ENCODE measurements at regions not wholly inside any gene's neighbourhood (a gene's known extent, or its start where the extent isn't known, plus 50 kb on each side); places are given as distances from the start of the nearest gene placed in this dataset.
A peak's percentile ranks its signal among the peaks of the same experiment; 100 is the strongest.
"Not testable (repeated sequence)": the region's sequence is repeated elsewhere in the genome, so short reads cannot be mapped to it uniquely, and the experiment has no call there.

DNA sequence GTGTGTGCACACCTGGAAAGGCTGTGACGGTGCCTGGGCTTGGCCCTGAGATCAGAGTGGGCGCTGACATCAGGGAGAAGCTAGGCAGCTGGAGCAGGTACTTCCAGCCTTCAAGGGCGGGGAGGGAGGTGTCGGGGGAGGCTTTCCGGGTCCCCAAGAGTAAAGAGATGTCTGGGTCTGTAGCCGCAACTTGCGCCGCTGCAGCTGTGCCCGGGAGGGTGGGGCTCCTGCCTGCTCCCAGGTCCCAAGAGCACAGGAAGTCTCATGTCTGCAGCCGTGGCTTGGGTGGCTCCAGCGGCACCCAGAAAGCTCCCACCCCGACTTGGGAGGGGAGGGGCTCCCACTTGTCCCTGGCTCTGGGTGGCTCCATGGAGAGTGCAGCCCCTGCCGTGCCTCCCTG lies 103.2 kb upstream of the BNIP2 start:
- H3K9me3 ChIP-seq (ENCODE audit: control insufficient read depth, low read length) = no peaks in the 10 kb centered on the region
- H3K4me2 ChIP-seq (ENCODE audit: low read length, poor library complexity, severe bottlenecking) = no peak overlapping the region
- H3K36me3 ChIP-seq (ENCODE audit: control insufficient read depth in 1 of 2, insufficient read depth in 2 of 2, low read depth in 1 of 2, low read length in 2 of 2) = no peaks in the 10 kb centered on the region
- no peak overlapping the region for H2BK120ac ChIP-seq (ENCODE audit: low read depth, low read length)
- no peak overlapping the region for H2AFZ ChIP-seq (ENCODE audit: low read depth, low read length)
- no peak for DNase-seq
- no peak overlapping the region for H2BK15ac ChIP-seq (ENCODE audit: low read depth, poor library complexity, severe bottlenecking)
- H4K8ac ChIP-seq (ENCODE audit: low read length) = no peak overlapping the region
- H2AK5ac ChIP-seq (ENCODE audit: low read length, severe bottlenecking) = no peak overlapping the region
- no peak overlapping the region for H3K4me3 ChIP-seq (ENCODE audit: insufficient read depth in 1 of 2, low read depth in 1 of 2, low read length in 2 of 2)
- no peak overlapping the region for H3K9ac ChIP-seq (ENCODE audit: low read length)
- no peak overlapping the region for H2BK5ac ChIP-seq (ENCODE audit: low read depth, low read length, poor library complexity, severe bottlenecking)
- H3K23ac ChIP-seq (ENCODE audit: low read length in 2 of 2) = peak overlapping the region in 1 of 2 experiments; percentile 40
- no peak overlapping the region for H3K4ac ChIP-seq (ENCODE audit: low read depth in 1 of 2, low read length in 2 of 2)
- H4K91ac ChIP-seq (ENCODE audit: low read length) = no peak overlapping the region
- 83% methylated on average over 13 of the region's 13 CpGs for WGBS
- H3K14ac ChIP-seq (ENCODE audit: low read length in 2 of 2) = no peak overlapping the region
- H2BK12ac ChIP-seq (ENCODE audit: low read length in 2 of 2) = no peak overlapping the region
- no peak overlapping the region for H3K27ac ChIP-seq (ENCODE audit: low read length, poor library complexity, severe bottlenecking)
- H3K4me1 ChIP-seq (ENCODE audit: control insufficient read depth, insufficient read depth, low read depth, low read length) = no peaks in the 10 kb centered on the region
- H3K18ac ChIP-seq (ENCODE audit: low read depth in 1 of 2, low read length in 2 of 2) = no peak overlapping the region
- H3K79me1 ChIP-seq (replicated peaks; ENCODE audit: low read length, poor library complexity, severe bottlenecking) = no peaks in the 10 kb centered on the region
- peaks cover 0 to 43% of the 10 kb centered on the region in 2 experiments for H3K27me3 ChIP-seq (ENCODE audit: control insufficient read depth in 1 of 2, insufficient read depth in 1 of 2, low read length in 2 of 2)

DNA sequence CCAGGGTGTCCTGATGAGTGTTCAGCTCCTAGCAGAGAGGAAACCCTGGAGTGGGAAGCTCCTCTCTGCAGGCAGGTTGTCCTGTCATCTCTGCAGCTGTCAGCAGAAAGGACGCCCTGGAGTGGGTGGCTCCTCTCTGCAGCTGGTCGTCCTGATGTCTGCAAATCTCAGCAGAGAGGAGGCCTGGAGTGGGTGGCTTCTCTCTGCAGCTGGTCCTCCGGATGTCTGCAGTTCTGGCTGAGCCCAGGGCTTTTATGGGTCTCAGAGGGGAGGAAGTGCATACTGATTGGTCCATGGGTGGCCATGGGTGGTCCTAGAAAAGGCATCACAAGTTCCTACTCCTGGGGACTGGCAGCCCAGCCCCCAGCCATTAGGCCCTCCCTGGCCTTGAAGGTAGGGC lies 102.6 kb upstream of the BNIP2 start:
- 47% methylated on average over 3 of the region's 3 CpGs for WGBS
- Histone ChIP-seq H2BK5ac (ENCODE audit: low read depth, low read length, poor library complexity, severe bottlenecking) (no peak overlapping the region), H3K4ac (ENCODE audit: low read depth in 1 of 2, low read length in 2 of 2) (no peak overlapping the region), H3K27me3 (ENCODE audit: control insufficient read depth in 1 of 2, insufficient read depth in 1 of 2, low read length in 2 of 2) (peaks cover 0 to 43% of the 10 kb centered on the region in 2 experiments), H3K18ac (ENCODE audit: low read depth in 1 of 2, low read length in 2 of 2) (no peak overlapping the region), H4K8ac (ENCODE audit: low read length) (no peak overlapping the region), H3K14ac (ENCODE audit: low read length in 2 of 2) (no peak overlapping the region), H3K27ac (ENCODE audit: low read length, poor library complexity, severe bottlenecking) (no peak overlapping the region), H4K91ac (ENCODE audit: low read length) (no peak overlapping the region), H2BK12ac (ENCODE audit: low read length in 2 of 2) (no peak overlapping the region), H3K9me3 (ENCODE audit: control insufficient read depth, low read length) (no peaks in the 10 kb centered on the region), H3K4me1 (ENCODE audit: control insufficient read depth, insufficient read depth, low read depth, low read length) (no peaks in the 10 kb centered on the region), H3K4me3 (ENCODE audit: insufficient read depth in 1 of 2, low read depth in 1 of 2, low read length in 2 of 2) (no peak overlapping the region), H3K23ac (ENCODE audit: low read length in 2 of 2) (no peak overlapping the region), H2AK5ac (ENCODE audit: low read length, severe bottlenecking) (no peak overlapping the region), H3K4me2 (ENCODE audit: low read length, poor library complexity, severe bottlenecking) (no peak overlapping the region), H2BK120ac (ENCODE audit: low read depth, low read length) (no peak overlapping the region), H2BK15ac (ENCODE audit: low read depth, poor library complexity, severe bottlenecking) (no peak overlapping the region), H3K9ac (ENCODE audit: low read length) (no peak overlapping the region), H3K79me1 (replicated peaks; ENCODE audit: low read length, poor library complexity, severe bottlenecking) (no peaks in the 10 kb centered on the region), H2AFZ (ENCODE audit: low read depth, low read length) (no peak overlapping the region), H3K36me3 (ENCODE audit: control insufficient read depth in 1 of 2, insufficient read depth in 2 of 2, low read depth in 1 of 2, low read length in 2 of 2) (no peaks in the 10 kb centered on the region)
- no peak for DNase-seq

DNA sequence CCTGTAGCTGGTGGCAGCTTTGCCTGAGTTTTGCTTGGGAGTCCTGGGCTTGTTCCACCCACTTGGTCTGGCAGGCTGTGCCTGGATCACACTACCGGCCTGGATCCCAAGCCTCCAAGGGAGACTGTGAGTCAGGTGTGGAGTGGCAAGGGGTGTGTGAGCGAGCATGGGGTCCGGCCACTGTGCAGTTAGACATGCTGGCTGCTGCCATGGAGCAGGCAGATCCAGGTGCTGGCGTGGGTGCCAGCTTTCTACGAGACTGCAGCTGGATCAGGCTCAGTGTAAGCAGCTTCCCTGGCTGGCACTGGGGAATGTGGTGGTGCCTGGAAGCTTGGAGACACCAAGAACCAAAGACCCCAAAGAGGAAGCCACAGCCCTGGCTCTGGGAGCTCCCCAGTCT lies 102.0 kb upstream of the BNIP2 start:
- H3K4me3 ChIP-seq (ENCODE audit: insufficient read depth in 1 of 2, low read depth in 1 of 2, low read length in 2 of 2) = no peak overlapping the region
- H3K4me1 ChIP-seq (ENCODE audit: control insufficient read depth, insufficient read depth, low read depth, low read length) = no peaks in the 10 kb centered on the region
- H2BK120ac ChIP-seq (ENCODE audit: low read depth, low read length) = no peak overlapping the region
- no peak overlapping the region for H3K4me2 ChIP-seq (ENCODE audit: low read length, poor library complexity, severe bottlenecking)
- no peak overlapping the region for H3K14ac ChIP-seq (ENCODE audit: low read length in 2 of 2)
- H4K8ac ChIP-seq (ENCODE audit: low read length) = no peak overlapping the region
- H3K27ac ChIP-seq (ENCODE audit: low read length, poor library complexity, severe bottlenecking) = no peak overlapping the region
- no peaks in the 10 kb centered on the region for H3K9me3 ChIP-seq (ENCODE audit: control insufficient read depth, low read length)
- H4K91ac ChIP-seq (ENCODE audit: low read length) = no peak overlapping the region
- H3K79me1 ChIP-seq (replicated peaks; ENCODE audit: low read length, poor library complexity, severe bottlenecking) = no peaks in the 10 kb centered on the region
- H2BK15ac ChIP-seq (ENCODE audit: low read depth, poor library complexity, severe bottlenecking) = no peak overlapping the region
- H3K9ac ChIP-seq (ENCODE audit: low read length) = no peak overlapping the region
- no peak overlapping the region for H2AFZ ChIP-seq (ENCODE audit: low read depth, low read length)
- H2BK5ac ChIP-seq (ENCODE audit: low read depth, low read length, poor library complexity, severe bottlenecking) = no peak overlapping the region
- H2BK12ac ChIP-seq (ENCODE audit: low read length in 2 of 2) = no peak overlapping the region
- no peaks in the 10 kb centered on the region for H3K36me3 ChIP-seq (ENCODE audit: control insufficient read depth in 1 of 2, insufficient read depth in 2 of 2, low read depth in 1 of 2, low read length in 2 of 2)
- DNase-seq = no peak
- H2AK5ac ChIP-seq (ENCODE audit: low read length, severe bottlenecking) = no peak overlapping the region
- 54% methylated on average over 5 of the region's 5 CpGs for WGBS
- peaks cover 0 to 43% of the 10 kb centered on the region in 2 experiments for H3K27me3 ChIP-seq (ENCODE audit: control insufficient read depth in 1 of 2, insufficient read depth in 1 of 2, low read length in 2 of 2)
- no peak overlapping the region for H3K23ac ChIP-seq (ENCODE audit: low read length in 2 of 2)
- no peak overlapping the region for H3K18ac ChIP-seq (ENCODE audit: low read depth in 1 of 2, low read length in 2 of 2)
- no peak overlapping the region for H3K4ac ChIP-seq (ENCODE audit: low read depth in 1 of 2, low read length in 2 of 2)

- H2BK15ac ChIP-seq (ENCODE audit: low read depth, poor library complexity, severe bottlenecking); H3K36me3 ChIP-seq (ENCODE audit: control insufficient read depth in 1 of 2, insufficient read depth in 2 of 2, low read depth in 1 of 2, low read length in 2 of 2); H2AK5ac ChIP-seq (ENCODE audit: low read length, severe bottlenecking); H2BK12ac ChIP-seq (ENCODE audit: low read length in 2 of 2); H3K23ac ChIP-seq (ENCODE audit: low read length in 2 of 2); H3K4me1 ChIP-seq (ENCODE audit: control insufficient read depth, insufficient read depth, low read depth, low read length); H3K4me3 ChIP-seq (ENCODE audit: insufficient read depth in 1 of 2, low read depth in 1 of 2, low read length in 2 of 2); H4K91ac ChIP-seq (ENCODE audit: low read length); H4K8ac ChIP-seq (ENCODE audit: low read length); H3K18ac ChIP-seq (ENCODE audit: low read depth in 1 of 2, low read length in 2 of 2); H3K4ac ChIP-seq (ENCODE audit: low read depth in 1 of 2, low read length in 2 of 2); H3K4me2 ChIP-seq (ENCODE audit: low read length, poor library complexity, severe bottlenecking); H3K79me1 ChIP-seq (replicated peaks; ENCODE audit: low read length, poor library complexity, severe bottlenecking); H3K9ac ChIP-seq (ENCODE audit: low read length); H2BK5ac ChIP-seq (ENCODE audit: low read depth, low read length, poor library complexity, severe bottlenecking); H3K14ac ChIP-seq (ENCODE audit: low read length in 2 of 2); H3K9me3 ChIP-seq (ENCODE audit: control insufficient read depth, low read length); H3K27ac ChIP-seq (ENCODE audit: low read length, poor library complexity, severe bottlenecking); DNase-seq; H2BK120ac ChIP-seq (ENCODE audit: low read depth, low read length); H2AFZ ChIP-seq (ENCODE audit: low read depth, low read length): not testable (repeated sequence)
- H3K27me3 ChIP-seq (ENCODE audit: control insufficient read depth in 1 of 2, insufficient read depth in 1 of 2, low read length in 2 of 2) = peaks cover 0 to 13% of the 10 kb centered on the region in 2 experiments
- WGBS = 98% methylated on average over 3 of the region's 3 CpGs
Measured at GRCh38 chr15:59786466-59786865, 97.3 kb upstream of the BNIP2 start.
